ENCODE measurements at regions not wholly inside any gene's neighbourhood (a gene's known extent, or its start where the extent isn't known, plus 50 kb on each side); places are given as distances from the start of the nearest gene placed in this dataset.
"Not testable (repeated sequence)": the region's sequence is repeated elsewhere in the genome, so short reads cannot be mapped to it uniquely, and the experiment has no call there.

DNA sequence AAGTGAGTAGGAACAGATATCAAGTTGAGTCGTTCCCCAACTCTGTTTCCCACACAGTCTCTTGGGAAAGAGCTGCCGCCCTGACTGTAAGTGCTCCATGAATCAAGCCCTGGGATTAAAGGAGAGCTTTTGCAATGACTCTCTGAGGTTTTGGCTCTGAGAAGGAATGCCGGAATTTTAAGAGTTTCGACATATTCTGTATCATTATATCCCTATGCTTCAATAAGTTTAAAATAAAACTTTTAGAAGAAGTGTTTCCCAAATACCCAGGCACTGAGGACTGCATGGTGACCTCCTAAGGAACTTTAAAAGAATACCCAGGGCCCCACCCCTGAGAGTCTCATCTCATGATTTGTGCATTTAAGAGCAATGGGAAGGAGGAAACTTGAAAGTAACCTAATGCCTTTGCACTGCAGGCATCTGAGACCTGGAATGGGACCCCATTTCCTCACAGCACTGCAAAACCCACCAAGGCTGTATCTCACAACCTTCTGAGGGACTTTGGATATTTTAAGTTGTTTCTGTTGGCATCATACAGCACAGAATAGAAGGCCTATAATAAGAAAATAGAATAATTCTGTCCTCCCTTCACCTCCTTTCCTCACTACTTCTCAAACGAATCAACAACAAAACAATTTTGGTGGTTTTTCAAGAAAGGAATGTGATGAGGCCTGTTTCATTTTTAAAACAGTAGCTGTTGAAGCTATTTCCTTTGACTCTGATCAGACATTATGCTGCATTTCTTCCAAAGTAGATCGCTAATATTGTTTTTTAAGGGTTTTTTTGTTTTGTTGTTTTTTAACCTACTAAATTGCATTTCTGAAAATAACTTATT is 121.2 kb downstream of the GASK1B start:
- no peak for DNase-seq

DNA sequence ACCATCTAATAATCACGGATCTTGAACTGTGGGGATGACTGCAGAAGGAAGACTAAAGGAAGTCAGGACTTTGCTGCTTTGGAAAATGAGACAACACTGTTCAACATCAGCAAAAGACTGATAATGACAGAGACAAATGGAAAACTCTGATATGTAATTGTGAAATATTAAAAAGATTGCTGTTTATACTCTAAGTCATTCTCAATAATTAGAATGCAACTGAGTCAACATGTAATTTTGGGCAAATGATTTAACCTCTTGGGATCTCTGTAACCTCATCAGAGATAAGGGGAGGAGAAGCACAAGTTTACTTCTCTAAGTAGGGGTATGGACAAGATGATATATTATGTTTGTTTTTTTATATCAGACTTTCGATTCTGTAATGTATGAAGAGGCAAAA is 121.9 kb downstream of the GASK1B start:
- DNase-seq: no peak

DNA sequence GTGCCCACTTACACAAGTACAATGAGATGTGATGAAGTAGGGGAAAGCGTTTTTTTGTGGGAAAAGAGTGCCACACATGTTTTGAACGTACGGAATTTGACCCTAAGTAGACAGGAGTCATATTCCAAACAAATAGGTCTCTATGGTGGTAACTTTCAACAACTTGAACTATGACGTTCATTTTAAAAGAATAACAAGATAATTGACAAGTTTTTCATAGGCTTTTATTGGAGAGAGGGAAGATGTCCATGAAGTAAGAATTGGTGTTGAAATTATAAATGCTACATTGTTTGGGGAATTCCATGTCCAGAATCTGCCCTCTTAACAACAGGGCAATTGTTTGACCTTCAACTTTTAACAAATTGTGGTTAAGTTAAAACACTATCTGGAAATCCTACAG is 126.5 kb downstream of the GASK1B start:
- no peak for DNase-seq

DNA sequence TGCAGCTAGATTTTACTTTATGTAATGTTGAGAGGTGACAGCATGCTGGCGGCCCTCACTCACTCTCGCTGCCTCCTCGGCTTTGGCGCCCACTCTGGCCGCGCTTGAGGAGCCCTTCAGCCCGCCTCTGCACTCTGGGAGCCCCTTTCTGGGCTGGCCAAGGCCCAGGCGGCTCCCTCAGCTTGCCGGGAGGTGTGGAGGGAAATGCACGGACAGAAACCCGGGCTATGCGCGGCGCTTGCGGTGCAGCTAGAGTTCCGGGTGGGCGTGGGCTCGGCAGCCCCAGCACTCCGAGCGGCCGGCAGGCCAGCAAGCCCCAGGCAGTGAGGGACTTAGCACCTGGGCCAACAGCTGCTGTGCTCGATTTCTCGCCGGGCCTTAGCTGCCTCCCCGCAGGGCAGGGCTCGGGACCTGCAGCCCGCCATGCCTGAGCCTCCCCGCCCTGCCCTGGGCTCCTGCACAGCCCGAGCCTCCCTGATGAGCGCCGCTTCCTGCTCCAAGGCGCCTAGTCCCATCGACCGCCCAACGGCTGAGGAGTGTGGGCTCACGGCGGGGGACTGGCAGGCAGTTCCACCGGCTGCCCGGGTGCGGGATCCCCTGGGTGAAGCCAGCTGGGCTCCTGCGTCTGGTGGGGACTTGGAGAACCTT is 128.7 kb downstream of the GASK1B start:
- DNase-seq: no peak

DNA sequence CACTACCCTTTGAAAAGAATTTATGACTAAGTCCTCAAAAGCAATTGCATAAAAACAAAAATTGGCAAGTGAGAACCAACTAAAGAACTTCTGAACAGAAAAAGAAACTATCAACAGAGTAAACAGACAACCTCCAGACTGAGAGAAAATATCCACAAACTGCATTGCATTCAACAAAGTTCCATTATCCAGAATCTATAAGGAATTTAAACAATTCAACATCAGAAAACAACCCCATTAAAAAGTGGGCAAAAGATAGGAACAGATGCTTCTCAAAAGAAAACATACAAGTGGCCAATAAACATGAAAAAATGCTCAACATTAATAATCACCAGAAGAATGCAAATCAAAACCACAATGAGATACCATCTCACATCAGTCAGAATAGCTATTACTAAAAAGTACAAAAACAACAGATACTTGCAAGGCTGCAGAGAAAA is 130.2 kb downstream of the GASK1B start:
- no peak for DNase-seq

DNA sequence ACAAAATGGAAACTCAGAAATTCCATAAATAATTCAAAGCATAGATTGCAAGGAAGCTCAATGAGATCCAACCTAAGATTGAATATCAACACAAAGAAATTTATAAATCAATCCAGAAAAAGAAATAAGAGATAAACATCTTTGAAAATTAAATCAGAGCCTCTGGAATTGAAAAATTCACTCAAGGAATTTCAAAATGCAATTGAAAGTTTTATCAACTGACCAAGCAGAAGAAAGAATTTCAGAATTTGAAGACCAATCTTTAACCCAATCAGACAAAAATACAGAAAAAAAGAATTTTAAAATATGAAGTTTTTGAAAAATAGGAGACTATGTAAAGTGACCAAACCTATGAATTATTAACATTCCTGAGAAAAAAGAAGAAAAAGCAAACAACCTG is 134.1 kb downstream of the GASK1B start:
- no peak for DNase-seq

DNA sequence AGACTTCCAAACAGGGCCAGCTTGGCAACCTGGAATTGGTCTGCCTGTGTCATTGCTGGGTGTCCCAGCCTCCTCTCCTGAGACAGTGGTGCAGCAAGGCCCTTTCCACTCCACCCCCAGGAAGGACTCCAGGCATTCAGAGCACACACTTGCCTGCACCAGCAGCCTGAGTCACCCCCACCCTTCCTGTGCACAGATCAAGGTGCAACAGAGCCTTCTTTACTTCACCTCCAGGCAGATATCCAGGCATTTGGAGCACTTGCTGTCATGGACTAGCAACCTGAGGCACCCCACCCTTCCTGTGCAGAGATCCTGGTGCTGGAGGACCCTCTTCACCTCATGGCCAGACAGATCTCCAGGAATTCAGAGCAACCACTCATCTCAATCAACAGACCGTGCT is 135.8 kb downstream of the GASK1B start:
- no peak for DNase-seq

DNA sequence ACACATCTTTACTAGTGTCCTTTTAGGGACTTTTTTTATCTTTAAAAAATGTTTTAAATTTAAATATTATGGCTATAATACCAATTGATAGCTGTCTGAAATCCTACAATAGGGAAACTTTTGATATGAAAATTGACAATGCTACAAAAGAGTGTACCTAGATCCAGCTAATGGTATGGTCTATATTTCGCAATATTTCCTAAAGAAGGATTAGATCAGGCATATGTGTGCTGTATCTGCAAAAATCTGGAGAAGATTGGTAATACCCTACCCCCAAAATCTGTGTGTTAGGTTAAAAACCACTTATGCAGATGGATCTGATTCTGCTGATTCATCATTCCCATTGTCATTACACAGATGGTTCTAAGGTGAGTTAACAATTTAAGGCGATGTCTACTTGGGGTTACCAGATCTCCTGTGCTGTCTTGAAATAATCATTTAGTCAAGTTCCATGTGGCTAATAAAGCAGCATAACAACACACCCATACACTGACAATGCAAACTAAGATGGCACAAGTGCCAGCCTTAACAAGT is 137.1 kb downstream of the GASK1B start:
- DNase-seq: no peak

DNA sequence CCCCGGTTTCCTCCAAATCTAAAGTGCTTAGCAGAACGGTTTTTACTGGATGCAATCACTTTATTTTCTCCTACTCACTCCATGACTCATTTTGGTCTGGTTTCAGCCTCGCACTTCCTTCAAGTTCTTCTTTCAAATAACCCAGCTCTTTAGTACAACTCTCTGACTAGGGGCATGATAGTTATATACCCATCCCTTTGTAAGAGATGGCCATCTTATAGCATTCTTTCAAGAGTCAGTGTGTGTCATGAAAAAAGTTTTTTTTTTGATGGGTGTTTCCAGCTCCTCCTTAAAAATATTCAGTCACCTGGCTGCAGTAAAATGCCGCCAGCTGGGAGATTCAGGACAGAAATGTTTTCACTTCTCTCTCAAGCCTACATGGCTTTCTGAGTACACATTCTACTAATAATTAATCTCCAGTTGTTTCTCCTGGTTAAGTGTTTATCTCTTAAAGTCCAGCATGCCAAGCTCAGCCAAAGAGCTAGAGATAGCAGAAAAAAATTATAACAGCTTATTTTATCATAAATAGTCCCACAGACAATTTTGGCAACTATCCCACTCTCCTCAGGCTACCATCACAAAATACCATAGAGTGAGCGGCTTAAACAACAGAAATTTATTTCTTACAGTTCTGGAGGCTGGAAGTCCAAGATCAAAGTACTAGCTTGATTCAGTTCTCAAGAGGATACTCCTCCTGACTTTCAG is 139.3 kb downstream of the GASK1B start:
- DNase-seq: no peak

DNA sequence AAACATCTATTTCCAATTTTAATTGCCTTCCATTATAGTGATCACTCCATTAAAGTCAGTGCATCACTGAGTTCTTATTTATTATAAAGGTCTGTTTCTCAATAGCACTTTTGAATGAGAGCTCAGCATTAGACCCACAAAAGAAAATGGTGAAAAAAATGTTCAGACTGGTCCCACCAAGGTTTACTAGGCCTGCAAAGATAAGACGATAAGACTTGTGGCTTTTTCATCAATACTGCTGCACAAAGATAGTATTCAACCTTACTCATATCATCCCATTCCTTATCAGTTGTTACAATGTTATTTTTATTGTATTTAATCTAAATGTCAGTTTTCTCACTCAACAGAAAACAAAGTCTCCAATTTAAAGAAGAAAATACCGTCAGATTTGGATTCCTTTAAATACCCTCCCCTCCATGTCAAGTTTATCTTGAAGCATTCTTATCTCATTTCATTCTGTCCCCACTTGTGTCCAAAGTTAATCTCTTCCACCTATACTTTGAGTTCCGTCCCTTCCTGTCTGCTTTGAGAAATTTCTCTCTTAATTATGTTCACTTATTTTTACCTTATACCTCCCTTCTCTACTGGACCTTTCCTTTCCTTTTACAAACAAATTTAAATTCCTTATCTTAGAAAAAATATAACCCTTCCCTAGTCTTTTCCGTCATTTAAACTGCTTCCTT is 140.0 kb downstream of the GASK1B start:
- DNase-seq: no peak

DNA sequence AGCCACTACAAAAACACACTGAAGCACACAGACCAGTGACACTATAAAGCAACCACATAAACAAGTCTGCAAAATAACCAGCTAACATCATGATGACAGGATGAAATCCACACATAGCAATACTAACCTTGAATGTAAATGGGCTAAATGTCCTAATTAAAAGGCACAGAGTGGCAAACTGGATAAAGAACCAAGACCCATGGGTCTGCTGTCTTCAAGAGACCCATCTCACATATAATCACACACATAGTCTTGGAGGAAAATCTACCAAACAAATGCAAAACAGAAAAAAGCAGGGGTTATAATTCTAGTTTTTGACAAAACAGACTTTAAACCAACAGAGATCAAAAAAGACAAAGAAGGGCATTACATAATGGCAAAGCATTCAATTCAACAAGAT is 144.4 kb downstream of the GASK1B start:
- DNase-seq: not testable (repeated sequence)

DNA sequence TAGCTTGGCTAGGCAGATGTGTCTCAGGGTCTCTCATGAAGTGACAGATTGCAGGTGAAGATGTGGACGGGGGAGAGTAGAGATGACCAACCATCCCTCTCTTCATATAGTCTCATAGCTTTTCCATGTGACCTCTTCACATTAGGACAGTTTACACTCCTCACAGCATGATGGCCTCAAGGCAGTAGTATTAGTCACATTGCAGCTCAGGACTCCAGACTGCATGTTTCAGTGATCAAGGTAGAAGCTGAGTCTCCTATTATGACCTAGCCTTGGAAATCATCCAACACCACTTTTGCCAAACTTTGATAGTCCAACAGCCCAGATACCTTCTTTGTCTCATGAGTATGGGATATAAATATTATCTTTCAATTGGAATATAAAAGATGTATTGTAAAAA is 147.7 kb downstream of the GASK1B start:
- no peak for DNase-seq

DNA sequence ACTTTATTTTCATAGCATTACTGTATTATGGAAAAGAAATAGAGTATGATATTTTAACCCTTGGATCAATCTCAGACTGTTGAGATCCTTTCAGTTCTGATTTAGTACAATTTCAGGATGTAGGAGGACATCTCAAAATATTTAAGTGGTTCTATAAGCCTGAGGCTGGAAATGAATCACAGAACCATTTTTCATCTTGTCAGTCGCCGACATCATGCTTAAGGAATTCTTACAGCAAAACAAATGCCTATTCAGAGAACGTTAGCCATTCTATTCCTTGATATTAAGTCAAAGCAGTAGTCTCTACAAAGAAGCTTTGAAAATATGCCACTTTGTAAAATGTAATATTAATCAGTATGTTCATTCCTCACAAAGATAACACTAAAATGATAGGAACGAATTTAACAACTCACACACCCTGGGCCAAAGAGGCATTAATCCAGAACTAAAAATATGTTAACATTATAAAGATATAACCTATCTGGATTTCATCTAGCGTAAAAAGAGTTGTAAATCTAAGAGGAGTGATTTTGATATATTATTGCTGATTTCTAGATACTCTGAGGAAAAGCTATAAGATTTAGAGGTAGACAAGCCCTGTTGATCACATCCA is 152.0 kb downstream of the GASK1B start:
- no peak for DNase-seq

DNA sequence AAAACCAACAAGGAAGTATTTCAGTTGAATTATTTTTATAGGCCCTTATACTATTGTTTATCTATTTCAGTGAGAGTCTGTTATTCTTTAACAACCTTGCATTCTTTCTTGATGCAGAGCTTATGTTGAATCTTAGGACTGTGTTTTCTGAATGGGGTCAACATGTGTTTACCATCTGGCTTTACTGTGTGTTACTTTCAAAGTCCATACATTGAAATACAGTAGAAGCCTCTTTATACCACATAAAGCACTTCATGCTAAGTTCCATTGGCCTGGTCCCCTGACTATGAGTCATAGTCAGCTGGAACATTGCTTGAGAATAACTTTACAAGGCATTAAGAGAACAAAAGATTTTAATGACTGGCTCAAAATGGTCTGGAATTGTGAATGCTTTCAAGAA is 152.6 kb downstream of the GASK1B start:
- DNase-seq: no peak

DNA sequence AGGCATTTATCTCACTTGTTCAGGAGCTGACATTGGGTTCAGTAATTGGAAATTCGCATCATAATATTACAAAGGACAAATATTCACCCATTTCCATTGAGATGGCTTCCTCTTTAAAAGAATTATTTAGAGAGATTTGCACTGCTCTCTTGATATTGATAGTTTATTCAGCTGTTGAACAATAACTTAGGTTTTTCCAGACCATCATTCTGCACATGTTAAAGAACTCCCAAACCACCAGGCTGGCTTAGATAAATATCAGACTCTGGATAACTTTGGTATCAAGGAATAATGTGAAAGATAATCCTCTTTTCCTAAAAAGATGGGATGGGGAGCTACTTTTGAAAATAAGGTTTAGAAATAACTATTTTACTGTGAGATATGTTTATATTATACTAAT is 154.0 kb downstream of the GASK1B start:
- no peak for DNase-seq

DNA sequence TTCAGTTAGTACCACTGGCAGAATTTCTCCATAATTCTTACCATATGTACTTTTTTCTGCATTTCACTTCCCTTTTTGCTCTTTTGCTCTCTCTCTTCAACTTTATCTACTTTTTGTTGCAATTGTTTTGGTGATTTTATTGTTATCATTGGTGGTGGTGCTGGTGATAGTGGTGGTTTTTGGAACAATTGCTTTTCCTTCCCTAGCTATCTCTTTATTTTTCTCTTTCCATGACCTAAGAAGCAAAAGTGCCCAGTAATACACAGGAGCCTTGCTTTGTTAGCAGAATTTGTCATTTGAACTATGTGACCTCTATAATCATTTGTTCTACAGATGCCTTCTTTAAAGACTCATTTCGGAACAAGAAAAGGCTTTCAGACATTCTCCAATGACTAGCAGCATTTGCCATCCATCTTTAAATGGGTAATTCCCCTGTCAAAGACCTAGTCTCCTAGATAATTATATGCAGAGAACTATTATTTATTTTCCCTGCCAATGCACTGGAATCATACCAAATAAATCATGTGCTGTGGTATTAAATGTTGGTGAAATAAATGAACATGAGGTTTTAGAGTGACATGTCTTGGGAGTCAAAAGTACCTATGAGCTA is 154.5 kb downstream of the GASK1B start:
- no peak for DNase-seq

DNA sequence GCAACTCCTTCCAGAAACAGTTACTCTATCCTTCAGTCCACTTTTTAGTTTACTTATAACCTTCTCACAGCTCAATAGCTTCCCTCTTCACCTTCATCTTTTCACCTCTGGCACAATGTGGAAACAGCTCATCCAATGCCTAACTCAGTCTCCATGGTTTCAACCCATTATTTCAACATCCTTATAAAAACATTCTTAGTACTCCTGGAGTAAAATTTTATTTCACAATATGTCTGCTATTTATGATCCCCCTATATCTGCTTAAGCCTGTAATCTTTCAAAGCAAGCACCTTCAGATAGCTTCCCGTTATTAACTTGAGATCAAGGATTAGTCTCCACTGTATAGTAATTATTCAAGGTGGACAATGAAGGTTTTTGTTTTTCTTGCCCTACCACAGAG is 156.3 kb downstream of the GASK1B start:
- DNase-seq: no peak

DNA sequence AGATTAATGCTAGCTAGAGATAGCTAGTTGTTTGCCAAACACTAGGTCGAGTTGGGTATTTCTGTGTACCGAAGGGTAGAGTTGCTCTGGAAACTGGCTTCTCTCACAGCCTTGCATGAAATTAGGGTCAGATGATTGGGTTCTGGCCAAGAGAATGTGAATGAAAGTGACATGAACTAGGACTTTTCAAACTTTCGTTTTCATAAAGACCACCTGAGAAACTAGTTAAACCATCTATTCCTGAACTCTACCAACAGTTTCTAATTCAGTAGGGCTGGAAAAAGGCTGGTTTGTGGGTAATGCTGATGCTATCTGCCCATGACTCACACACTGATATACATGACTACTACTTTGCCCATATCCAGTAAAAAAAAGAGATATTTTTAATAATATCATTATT is 157.6 kb downstream of the GASK1B start:
- no peak for DNase-seq

DNA sequence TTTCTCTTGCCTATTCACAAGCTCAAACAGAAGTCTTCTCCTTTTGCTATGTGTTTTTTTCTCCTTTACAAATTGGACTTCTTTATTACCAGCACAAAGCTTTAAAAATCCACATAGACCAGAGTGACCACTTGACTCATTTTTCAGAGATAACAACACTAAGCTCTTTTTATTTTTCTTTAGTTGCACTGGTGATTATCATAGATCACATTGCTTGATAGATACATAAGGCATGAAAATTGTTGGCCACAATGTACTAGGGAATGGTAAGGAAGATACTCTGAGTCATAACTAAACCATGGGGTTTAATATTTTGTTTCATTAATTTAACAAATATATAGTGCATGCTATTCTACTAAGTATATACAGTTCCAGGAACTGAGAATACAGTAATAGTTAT is 159.0 kb downstream of the GASK1B start:
- DNase-seq: no peak

DNA sequence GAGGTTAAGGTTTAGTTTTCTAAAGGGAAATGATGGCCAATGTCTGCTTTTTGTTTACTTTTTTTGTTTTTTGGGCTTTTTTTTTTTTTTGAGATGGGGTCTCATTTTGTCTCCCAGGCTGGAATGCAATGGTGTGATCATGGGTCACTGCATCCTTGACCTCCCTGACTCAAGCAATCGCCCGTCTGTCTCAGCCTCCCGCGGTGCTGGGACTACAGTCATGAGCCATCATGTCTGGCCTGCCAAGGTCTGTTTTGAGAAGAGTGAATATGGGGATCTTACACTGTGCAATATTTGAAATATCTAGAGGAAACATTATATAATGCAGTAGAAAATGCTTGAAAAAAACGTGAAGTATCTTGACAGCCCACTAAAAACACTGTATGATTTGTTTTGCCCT is 162.5 kb downstream of the GASK1B start:
- no peak for DNase-seq

DNA sequence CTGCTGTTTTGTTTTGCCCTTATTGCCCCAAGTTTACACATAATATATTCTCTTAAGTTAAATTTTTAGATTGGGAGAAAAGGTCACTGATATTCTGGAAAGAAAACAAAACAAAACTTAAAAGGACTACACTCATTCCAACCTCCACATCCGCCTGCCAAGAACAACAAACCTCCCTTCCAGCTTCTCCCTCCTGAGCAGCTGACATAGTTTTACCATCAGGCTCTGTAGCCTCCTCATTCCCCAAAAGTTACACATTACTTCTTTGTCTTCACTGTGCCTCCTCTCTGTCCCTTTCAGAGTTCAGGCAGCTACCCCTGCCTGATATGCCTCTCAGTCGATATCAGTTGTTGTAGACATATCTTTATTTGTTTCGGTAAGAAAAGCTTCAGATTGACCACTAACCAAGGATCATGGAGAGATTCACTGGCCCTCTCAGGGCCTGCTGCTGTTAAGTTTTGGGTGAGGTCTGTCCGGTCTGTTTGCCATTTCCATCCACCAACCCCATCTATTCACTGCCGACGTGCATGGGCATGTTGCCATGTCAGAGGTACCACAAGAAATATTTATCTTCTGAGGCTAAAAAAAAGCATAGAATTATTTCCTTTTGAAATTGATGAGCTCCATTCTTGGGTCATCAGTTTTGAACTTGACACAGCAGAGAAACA is 164.1 kb downstream of the GASK1B start:
- no peak for DNase-seq

DNA sequence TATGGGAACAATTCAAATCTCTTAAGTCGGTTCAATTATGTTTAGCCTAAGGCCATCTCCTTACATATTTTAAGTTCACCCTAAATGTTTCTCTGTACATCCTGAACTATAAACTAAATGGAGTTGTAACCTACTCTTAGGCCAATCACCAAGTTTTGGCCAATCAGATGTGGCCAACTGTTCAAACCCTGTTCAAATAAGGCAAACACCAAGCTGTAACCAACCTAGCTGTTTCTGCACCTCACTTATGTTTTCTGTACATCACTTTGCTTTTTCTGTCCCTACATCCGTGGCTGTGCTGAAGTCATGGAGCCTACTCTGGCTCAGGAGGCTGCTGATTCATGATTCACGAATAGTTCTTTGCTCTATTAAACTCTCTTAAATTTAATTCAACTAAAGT is 165.3 kb downstream of the GASK1B start:
- no peak for DNase-seq
